ENCODE measurements at regions not wholly inside any gene's neighbourhood (a gene's known extent, or its start where the extent isn't known, plus 50 kb on each side); places are given as distances from the start of the nearest gene placed in this dataset.

DNA sequence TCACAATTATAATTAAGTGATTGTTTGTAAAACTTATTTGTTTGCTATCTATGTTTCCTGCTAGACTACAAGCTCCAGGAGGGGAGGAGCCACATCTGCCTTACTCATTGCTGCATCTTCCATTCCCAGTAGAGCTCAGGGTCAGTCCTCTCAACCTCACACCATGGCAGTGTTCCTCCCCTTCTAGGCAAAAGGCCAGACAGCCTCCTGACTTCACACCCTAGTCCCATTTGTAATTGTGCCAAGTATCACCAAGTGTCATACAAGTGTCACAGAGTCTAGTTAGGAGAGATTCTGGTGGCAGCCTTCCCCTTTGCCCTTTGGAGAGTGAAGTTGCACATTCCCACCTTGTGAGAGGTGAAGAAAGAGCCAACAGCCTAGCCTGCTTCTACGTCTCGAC is 490.4 kb downstream of the INSC start:
- Histone ChIP-seq H3K4me3 (no peak overlapping the region), H3K9me3 (replicated peaks in 1 of 3) (no peaks in the 10 kb centered on the region), H3K4me1 (replicated peaks in 1 of 2) (peaks cover 0 to 9% of the 10 kb centered on the region in 2 donors), H3K36me3 (replicated peaks in 1 of 2) (no peaks in the 10 kb centered on the region), H3K27me3 (no peaks in the 10 kb centered on the region), H3K27ac (no peak overlapping the region)
- intact Hi-C loops (cut with DNase I), result no loop called here
- TF ChIP-seq, protein P1, sequence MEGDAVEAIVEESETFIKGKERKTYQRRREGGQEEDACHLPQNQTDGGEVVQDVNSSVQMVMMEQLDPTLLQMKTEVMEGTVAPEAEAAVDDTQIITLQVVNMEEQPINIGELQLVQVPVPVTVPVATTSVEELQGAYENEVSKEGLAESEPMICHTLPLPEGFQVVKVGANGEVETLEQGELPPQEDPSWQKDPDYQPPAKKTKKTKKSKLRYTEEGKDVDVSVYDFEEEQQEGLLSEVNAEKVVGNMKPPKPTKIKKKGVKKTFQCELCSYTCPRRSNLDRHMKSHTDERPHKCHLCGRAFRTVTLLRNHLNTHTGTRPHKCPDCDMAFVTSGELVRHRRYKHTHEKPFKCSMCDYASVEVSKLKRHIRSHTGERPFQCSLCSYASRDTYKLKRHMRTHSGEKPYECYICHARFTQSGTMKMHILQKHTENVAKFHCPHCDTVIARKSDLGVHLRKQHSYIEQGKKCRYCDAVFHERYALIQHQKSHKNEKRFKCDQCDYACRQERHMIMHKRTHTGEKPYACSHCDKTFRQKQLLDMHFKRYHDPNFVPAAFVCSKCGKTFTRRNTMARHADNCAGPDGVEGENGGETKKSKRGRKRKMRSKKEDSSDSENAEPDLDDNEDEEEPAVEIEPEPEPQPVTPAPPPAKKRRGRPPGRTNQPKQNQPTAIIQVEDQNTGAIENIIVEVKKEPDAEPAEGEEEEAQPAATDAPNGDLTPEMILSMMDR (IDR thresholded peaks at IDR 0.05), result no peak
- no peak for TF ChIP-seq POLR2A (IDR thresholded peaks at IDR 0.05)
- WGBS, 4 donors, result 76 to 94% (median 91%) methylated on average over 2 of the region's 2 CpGs
- DNase-seq, result no peak

DNA sequence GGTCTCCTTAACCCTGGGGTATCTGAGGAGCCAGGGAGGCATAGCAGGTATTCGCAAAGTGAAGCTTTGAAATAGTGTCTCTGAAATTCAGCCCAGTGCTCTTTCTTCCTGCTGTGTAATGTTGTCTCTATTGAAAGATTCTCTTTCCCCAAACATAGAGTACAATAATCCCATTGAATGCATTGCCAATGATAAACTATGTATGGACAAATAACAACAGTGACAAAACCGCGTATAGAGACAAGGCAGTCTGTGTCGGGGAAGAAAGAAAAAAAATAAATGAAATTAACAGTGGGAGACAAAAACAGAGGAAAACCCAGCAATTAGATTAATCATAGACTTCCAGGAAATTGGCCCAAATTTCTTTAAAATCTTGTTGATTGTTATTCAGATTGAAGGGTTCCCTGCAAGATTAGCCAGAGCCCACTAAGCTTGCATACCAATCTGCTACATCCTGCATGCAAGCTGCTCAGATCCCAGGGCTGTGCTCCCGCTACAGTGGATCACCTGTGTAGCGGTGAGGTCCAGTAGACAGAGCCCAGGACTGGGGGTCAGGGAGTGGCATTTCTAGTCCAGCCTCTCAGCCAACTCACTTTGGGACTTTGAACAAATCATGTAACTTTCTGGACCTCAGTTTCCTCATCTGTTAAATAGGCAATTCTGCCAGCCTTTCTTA is 492.8 kb downstream of the INSC start:
- Histone ChIP-seq H3K4me3 (no peak overlapping the region), H3K36me3 (replicated peaks in 1 of 2) (no peaks in the 10 kb centered on the region), H3K27ac (no peak overlapping the region), H3K4me1 (replicated peaks in 1 of 2) (peaks cover 0 to 7% of the 10 kb centered on the region in 2 donors), H3K9me3 (replicated peaks in 1 of 3) (no peaks in the 10 kb centered on the region), H3K27me3 (no peaks in the 10 kb centered on the region)
- intact Hi-C loops (cut with DNase I), result no loop called here
- no peak for DNase-seq
- TF ChIP-seq POLR2A (IDR thresholded peaks at IDR 0.05), result no peak
- TF ChIP-seq, protein P1 (IDR thresholded peaks at IDR 0.05), result no peak
- 88 to 92% (median 90%) methylated on average over 6 of the region's 6 CpGs for WGBS, 4 donors

DNA sequence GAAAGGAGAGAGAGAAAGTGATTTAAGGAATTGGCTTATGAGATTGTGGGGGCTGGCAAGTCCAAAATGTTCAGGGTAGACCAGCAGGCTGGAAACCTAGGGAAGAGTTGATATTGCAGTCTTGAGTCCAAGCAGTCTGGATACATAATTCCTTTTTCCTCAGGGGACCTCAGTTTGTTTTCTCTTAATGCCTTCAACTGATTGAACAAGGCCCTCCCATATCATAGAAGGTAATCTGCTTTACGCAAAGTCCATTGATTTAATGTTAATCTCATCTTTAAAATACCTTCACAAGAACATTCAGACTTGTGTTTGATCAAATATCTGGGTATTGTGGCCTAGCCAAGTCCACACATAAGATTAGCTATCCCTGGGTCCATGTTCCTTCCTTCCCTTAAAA is 494.7 kb downstream of the INSC start:
- H3K4me3 ChIP-seq, result no peak overlapping the region
- H3K36me3 ChIP-seq (replicated peaks in 1 of 2), result no peaks in the 10 kb centered on the region
- no peaks in the 10 kb centered on the region for H3K4me1 ChIP-seq (replicated peaks in 1 of 2)
- no peaks in the 10 kb centered on the region for H3K9me3 ChIP-seq (replicated peaks in 1 of 3)
- intact Hi-C loops (cut with DNase I), result no loop called here
- DNase-seq, result no peak
- H3K27me3 ChIP-seq, result no peaks in the 10 kb centered on the region
- H3K27ac ChIP-seq, result no peak overlapping the region
- TF ChIP-seq POLR2A (IDR thresholded peaks at IDR 0.05), result no peak
- TF ChIP-seq, protein P1 (IDR thresholded peaks at IDR 0.05), result no peak
- WGBS, 4 donors, result 87 to 100% (median 94%) methylated on average over 1 of the region's 1 CpG

DNA sequence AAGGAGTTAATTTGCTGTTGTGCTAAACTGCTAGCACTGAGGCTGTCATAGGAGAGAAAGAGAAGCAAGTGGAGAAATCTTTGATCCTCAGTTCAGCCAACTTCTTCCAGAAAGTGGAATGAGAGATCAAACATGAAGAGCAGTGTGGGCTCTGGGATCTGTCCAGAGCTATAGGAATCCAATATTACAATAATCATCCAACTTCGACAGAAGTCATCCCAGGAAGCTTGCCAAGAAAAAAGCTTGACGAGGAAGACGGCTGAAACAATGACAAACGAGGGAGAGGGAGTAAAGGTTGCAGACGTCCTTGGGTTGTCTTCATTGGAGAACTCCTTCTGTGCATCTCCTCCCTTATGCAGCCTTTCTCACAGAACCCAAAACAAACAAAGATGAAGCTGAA is 496.2 kb downstream of the INSC start:
- TF ChIP-seq, protein P1 (IDR thresholded peaks at IDR 0.05), result no peak
- no peak for TF ChIP-seq POLR2A (IDR thresholded peaks at IDR 0.05)
- H3K27me3 ChIP-seq, result no peaks in the 10 kb centered on the region
- intact Hi-C loops (cut with DNase I), result no loop called here
- DNase-seq, result no peak
- no peaks in the 10 kb centered on the region for H3K9me3 ChIP-seq (replicated peaks in 1 of 3)
- no peak overlapping the region for H3K4me3 ChIP-seq
- no peak overlapping the region for H3K27ac ChIP-seq
- WGBS, 4 donors, result 24 to 28% (median 25%) methylated on average over 5 of the region's 5 CpGs
- H3K4me1 ChIP-seq (replicated peaks in 1 of 2), result no peaks in the 10 kb centered on the region
- H3K36me3 ChIP-seq (replicated peaks in 1 of 2), result no peaks in the 10 kb centered on the region
